H9 (cell line): ENCODE measurements at regions not wholly inside any gene's neighbourhood (a gene's known extent, or its start where the extent isn't known, plus 50 kb on each side); places are given as distances from the start of the nearest gene placed in this dataset.

Experiments
- DNase-seq: peaks from one replicate; pipeline ENCODE4 v3.0.0-alpha.2; 2017
- H2AFZ ChIP-seq: one replicate; pipeline ENCODE4 v1.6.1; 2013; ENCODE audit warnings: mild to moderate bottlenecking, low read length, control low read depth, moderate library complexity
- H2AK5ac ChIP-seq: 2 replicates; pipeline ENCODE4 v1.6.1; 2013; ENCODE audit warnings: low read length, control low read depth, mixed read lengths; ENCODE audit not compliant: insufficient read length
- H2BK120ac ChIP-seq: one replicate; pipeline ENCODE4 v1.6.1; 2013; ENCODE audit warnings: low read depth, mild to moderate bottlenecking, low read length, control low read depth, inconsistent platforms; ENCODE audit not compliant: poor library complexity, severe bottlenecking
- H2BK12ac ChIP-seq: 2 replicates; pipeline ENCODE4 v1.6.1; 2013; ENCODE audit warnings: low read length, control low read depth, mixed read lengths, low read depth; ENCODE audit not compliant: insufficient read length
- H2BK15ac ChIP-seq: 2 replicates; pipeline ENCODE4 v1.6.1; 2013; ENCODE audit warnings: low read depth, low read length, control low read depth
- H2BK20ac ChIP-seq: one replicate; pipeline ENCODE4 v1.6.1; 2013; ENCODE audit warnings: low read depth, mild to moderate bottlenecking, low read length, control low read depth, inconsistent platforms; ENCODE audit not compliant: poor library complexity, severe bottlenecking
- H2BK5ac ChIP-seq: 2 replicates; pipeline ENCODE4 v1.6.1; 2013; ENCODE audit warnings: low read length, control low read depth, mixed read lengths; ENCODE audit not compliant: insufficient read length
- H3K14ac ChIP-seq: 2 replicates; pipeline ENCODE4 v1.6.1; 2013; ENCODE audit warnings: low read length, control low read depth; ENCODE audit not compliant: insufficient read depth
- H3K18ac ChIP-seq: 2 replicates; pipeline ENCODE4 v1.6.1; 2013; ENCODE audit warnings: low read depth, mild to moderate bottlenecking, mixed read lengths, low read length, control low read depth; ENCODE audit not compliant: insufficient read length
- H3K23ac ChIP-seq: 2 replicates; pipeline ENCODE4 v1.6.1; 2013; ENCODE audit warnings: low read length, control low read depth, mixed read lengths, low read depth; ENCODE audit not compliant: insufficient read length
- H3K23me2 ChIP-seq: 2 replicates; pipeline ENCODE4 v1.6.1; 2013; ENCODE audit warnings: low read depth, mild to moderate bottlenecking, mixed read lengths, low read length, control low read depth; ENCODE audit not compliant: insufficient read length, poor library complexity, severe bottlenecking
- H3K27ac ChIP-seq: 2 replicates; pipeline ENCODE4 v1.5.1; 2013; ENCODE audit warnings: low read length, control low read depth, mixed read lengths, low read depth; ENCODE audit not compliant: insufficient read length
- H3K27me3 ChIP-seq: 2 replicates; pipeline ENCODE4 v1.6.1; 2013; ENCODE audit warnings: low read length, control low read depth, inconsistent platforms; ENCODE audit not compliant: insufficient read depth
- H3K4ac ChIP-seq: 2 replicates; pipeline ENCODE4 v1.6.1; 2013; ENCODE audit warnings: low read depth, mild to moderate bottlenecking, control low read depth, inconsistent platforms, low read length, moderate library complexity
- H3K4me1 ChIP-seq: 2 replicates; pipeline ENCODE4 v1.6.1; 2013; ENCODE audit warnings: low read length, control low read depth, inconsistent platforms; ENCODE audit not compliant: insufficient read depth
- H3K4me2 ChIP-seq: 2 replicates; pipeline ENCODE4 v1.6.1; 2013; ENCODE audit warnings: low read length, control low read depth, mixed read lengths; ENCODE audit not compliant: insufficient read length, insufficient read depth
- H3K56ac ChIP-seq: 2 replicates; pipeline ENCODE4 v1.6.1; 2013; ENCODE audit warnings: low read depth, mild to moderate bottlenecking, mixed read lengths, low read length, control low read depth; ENCODE audit not compliant: insufficient read length
- H3K79me1 ChIP-seq: 2 replicates; pipeline ENCODE4 v1.6.1; 2013; ENCODE audit warnings: low read depth, mild to moderate bottlenecking, moderate library complexity, low read length, control low read depth, inconsistent platforms; ENCODE audit not compliant: insufficient read depth, poor library complexity, severe bottlenecking
- H3K79me2 ChIP-seq: 2 replicates; pipeline ENCODE4 v1.6.1; 2013; ENCODE audit warnings: low read length, control low read depth, inconsistent platforms; ENCODE audit not compliant: insufficient read depth
- H3K9ac ChIP-seq: 2 replicates; pipeline ENCODE4 v1.6.1; 2013; ENCODE audit warnings: low read length, control low read depth, mixed read lengths; ENCODE audit not compliant: insufficient read length; ENCODE audit errors: extremely low read depth
- H3K9me3 ChIP-seq: one replicate; pipeline ENCODE4 v1.6.1; 2013; ENCODE audit warnings: low read depth, low read length, inconsistent platforms; ENCODE audit not compliant: control insufficient read depth
- H3T11ph ChIP-seq: one replicate; pipeline ENCODE4 v1.6.1; 2013; ENCODE audit warnings: mild to moderate bottlenecking, low read length, control low read depth, inconsistent platforms
- H4K20me1 ChIP-seq: one replicate; pipeline ENCODE4 v1.6.1; 2013; ENCODE audit not compliant: control insufficient read depth, insufficient read length, insufficient read depth
- H4K5ac ChIP-seq: 2 replicates; pipeline ENCODE4 v1.6.1; 2013; ENCODE audit warnings: low read depth, mild to moderate bottlenecking, mixed read lengths, low read length, control low read depth; ENCODE audit not compliant: insufficient read length
- H4K8ac ChIP-seq: replicated peaks from 2 replicates; pipeline ENCODE4 v1.6.1; 2013; ENCODE audit warnings: low read length, control low read depth, mixed read lengths, low read depth; ENCODE audit not compliant: insufficient read length
- H4K91ac ChIP-seq: 2 replicates; pipeline ENCODE4 v1.6.1; 2013; ENCODE audit warnings: low read depth, mild to moderate bottlenecking, moderate library complexity, mixed read lengths, low read length, control low read depth; ENCODE audit not compliant: insufficient read length
- H3K27ac Mint-ChIP-seq, 3 experiments: 2 replicates in 2 of 3; 3 replicates in 1 of 3; pipeline ENCODE4 v1.8.0; 2020 to 2021; ENCODE audit warnings: mixed read lengths in 3 of 3, mild to moderate bottlenecking in 1 of 3, moderate library complexity in 1 of 3
- H3K27me3 Mint-ChIP-seq: 2 replicates; pipeline ENCODE4 v1.8.0; 2021; ENCODE audit warnings: low read depth, mild to moderate bottlenecking, moderate library complexity, mixed read lengths
- H3K36me3 Mint-ChIP-seq, 3 experiments: 2 replicates in 2 of 3; 3 replicates in 1 of 3; pipeline ENCODE4 v1.8.0; 2020 to 2021; ENCODE audit warnings: low read depth in 3 of 3, mixed read lengths in 3 of 3; ENCODE audit not compliant: insufficient read depth in 1 of 3
- H3K4me1 Mint-ChIP-seq, 2 experiments: 2 replicates each; pipeline ENCODE4 v1.8.0; 2020; ENCODE audit warnings: mixed read lengths in 2 of 2
- H3K4me3 Mint-ChIP-seq, 2 experiments: 2 replicates in 1 of 2; 3 replicates in 1 of 2; pipeline ENCODE4 v1.8.0; 2020 to 2021; ENCODE audit warnings: mild to moderate bottlenecking in 2 of 2, mixed read lengths in 2 of 2, moderate library complexity in 1 of 2
- H3K9me3 Mint-ChIP-seq, 2 experiments: 2 replicates in 1 of 2; 3 replicates in 1 of 2; pipeline ENCODE4 v1.8.0; 2020; ENCODE audit warnings: mild to moderate bottlenecking in 2 of 2, mixed read lengths in 2 of 2, moderate library complexity in 1 of 2
- WGBS: extraction: QIAGEN DNeasy Blood & Tissue Kit; methylation state at CpG from one replicate; pipeline ENCODE4 v1.1.7; 2013; ENCODE audit warnings: missing lambda C conversion rate, low lambda C conversion rate, mixed read lengths; ENCODE audit not compliant: insufficient read length; ENCODE audit errors: extremely low coverage; 5-methylcytosine and 5-hydroxymethylcytosine counted together
- TF ChIP-seq, protein P1 (sequence below): fragments of 200-600 bp; sonication (generic); conservative IDR thresholded peaks from 3 replicates; pipeline ENCODE4 v1.8.0; 2021; ENCODE audit warnings: antibody characterized with exemption, mild to moderate bottlenecking

DNA sequence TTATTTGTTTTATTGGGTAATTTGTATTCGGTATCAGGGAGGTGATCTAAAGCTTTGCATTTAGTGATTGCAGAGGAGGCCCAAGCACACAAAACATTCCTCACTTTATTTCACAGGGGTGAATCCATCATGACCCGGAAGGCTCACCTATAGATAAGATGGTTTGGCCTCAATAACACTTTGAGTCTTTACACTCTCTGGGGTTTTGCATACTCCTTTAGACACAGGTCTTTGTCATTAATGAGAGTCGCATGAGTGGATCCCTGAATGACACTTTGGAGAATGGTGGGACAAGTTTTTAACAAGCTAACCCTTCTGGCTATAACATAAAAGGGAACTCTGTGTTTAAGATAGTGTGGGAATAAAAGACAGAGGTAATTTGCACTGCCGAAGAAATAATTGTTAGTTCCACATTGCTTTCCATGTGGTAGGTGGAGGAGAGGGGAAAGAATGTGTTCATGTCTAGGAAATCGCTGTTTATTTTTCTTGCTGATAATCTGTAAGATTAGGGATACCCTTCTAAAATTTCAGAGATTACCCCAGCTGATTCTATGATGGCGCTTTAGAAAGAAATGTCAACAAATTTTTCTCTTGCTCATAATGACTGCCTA, 455.8 kb downstream of the TFEC start:
- H3T11ph ChIP-seq: no peak overlapping the region
- TF ChIP-seq, protein P1, sequence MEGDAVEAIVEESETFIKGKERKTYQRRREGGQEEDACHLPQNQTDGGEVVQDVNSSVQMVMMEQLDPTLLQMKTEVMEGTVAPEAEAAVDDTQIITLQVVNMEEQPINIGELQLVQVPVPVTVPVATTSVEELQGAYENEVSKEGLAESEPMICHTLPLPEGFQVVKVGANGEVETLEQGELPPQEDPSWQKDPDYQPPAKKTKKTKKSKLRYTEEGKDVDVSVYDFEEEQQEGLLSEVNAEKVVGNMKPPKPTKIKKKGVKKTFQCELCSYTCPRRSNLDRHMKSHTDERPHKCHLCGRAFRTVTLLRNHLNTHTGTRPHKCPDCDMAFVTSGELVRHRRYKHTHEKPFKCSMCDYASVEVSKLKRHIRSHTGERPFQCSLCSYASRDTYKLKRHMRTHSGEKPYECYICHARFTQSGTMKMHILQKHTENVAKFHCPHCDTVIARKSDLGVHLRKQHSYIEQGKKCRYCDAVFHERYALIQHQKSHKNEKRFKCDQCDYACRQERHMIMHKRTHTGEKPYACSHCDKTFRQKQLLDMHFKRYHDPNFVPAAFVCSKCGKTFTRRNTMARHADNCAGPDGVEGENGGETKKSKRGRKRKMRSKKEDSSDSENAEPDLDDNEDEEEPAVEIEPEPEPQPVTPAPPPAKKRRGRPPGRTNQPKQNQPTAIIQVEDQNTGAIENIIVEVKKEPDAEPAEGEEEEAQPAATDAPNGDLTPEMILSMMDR: no peak
- Mint-ChIP-seq H3K27me3 (no peaks in the 10 kb centered on the region), H3K27ac (no peak overlapping the region), H3K36me3 (no peaks in the 10 kb centered on the region; a peak in 1 of 7 replicates), H3K4me1 (peaks cover 6 to 8% of the 10 kb centered on the region in 2 experiments), H3K9me3 (no peaks in the 10 kb centered on the region; a peak in 1 of 5 replicates), H3K4me3 (no peak overlapping the region)
- no peak overlapping the region for H4K8ac ChIP-seq
- H2AFZ ChIP-seq: no peak overlapping the region
- H4K91ac ChIP-seq: no peak overlapping the region
- no peak overlapping the region for H3K9ac ChIP-seq
- no peak overlapping the region for H2BK15ac ChIP-seq
- no peak overlapping the region for H3K23ac ChIP-seq
- H2AK5ac ChIP-seq: no peak overlapping the region
- no peak overlapping the region for H3K4me2 ChIP-seq
- H3K23me2 ChIP-seq: no peaks in the 10 kb centered on the region
- H3K18ac ChIP-seq: no peak overlapping the region
- H4K20me1 ChIP-seq: no peaks in the 10 kb centered on the region
- H2BK5ac ChIP-seq: no peak overlapping the region
- no peaks in the 10 kb centered on the region for H3K79me1 ChIP-seq
- H3K79me2 ChIP-seq: no peaks in the 10 kb centered on the region
- no peak for DNase-seq
- H3K27me3 ChIP-seq: no peaks in the 10 kb centered on the region
- H3K4me1 ChIP-seq: no peaks in the 10 kb centered on the region
- H3K56ac ChIP-seq: no peak overlapping the region
- H4K5ac ChIP-seq: no peak overlapping the region
- H3K9me3 ChIP-seq: no peaks in the 10 kb centered on the region
- no peak overlapping the region for H2BK12ac ChIP-seq
- no peak overlapping the region for H3K4ac ChIP-seq
- no peak overlapping the region for H3K14ac ChIP-seq
- no peak overlapping the region for H2BK20ac ChIP-seq
- WGBS: no CpG with 5 or more reads among the region's 6 CpGs
- H3K27ac ChIP-seq: no peak overlapping the region
- no peak overlapping the region for H2BK120ac ChIP-seq
